ELF-1 (cell line): ENCODE measurements at regions not wholly inside any gene's neighbourhood (a gene's known extent, or its start where the extent isn't known, plus 50 kb on each side); places are given as distances from the start of the nearest gene placed in this dataset.
"Not testable (repeated sequence)": the region's sequence is repeated elsewhere in the genome, so short reads cannot be mapped to it uniquely, and the experiment has no call there.

Experiments
- DNase-seq: peaks from one replicate; pipeline ENCODE4 v3.0.0-alpha.2; 2016; ENCODE audit warnings: low read depth, low spot score

GRCh38 chr2:194424683-194425209 is 1232.3 kb upstream of the SLC39A10 start:
- no peak for DNase-seq

- no peak for DNase-seq
These were observed 1245.8 kb upstream of the SLC39A10 start for GRCh38 chr2:194411221-194411620.

- no peak for DNase-seq
These were observed 1261.2 kb upstream of the SLC39A10 start for GRCh38 chr2:194395818-194396217.

GRCh38 chr2:194385376-194385775 is 1271.7 kb upstream of the SLC39A10 start:
- DNase-seq, result no peak

- DNase-seq, result no peak
These were observed 1273.6 kb upstream of the SLC39A10 start for GRCh38 chr2:194383401-194383800.

GRCh38 chr2:194382221-194382620 is 1274.8 kb upstream of the SLC39A10 start:
- DNase-seq, result no peak

- DNase-seq, result no peak
These were observed 1277.0 kb upstream of the SLC39A10 start for GRCh38 chr2:194380011-194380410.

- not testable (repeated sequence) for DNase-seq
These were observed 1289.6 kb upstream of the SLC39A10 start for GRCh38 chr2:194367390-194367789.

GRCh38 chr2:194363878-194364277 is 1293.1 kb upstream of the SLC39A10 start:
- no peak for DNase-seq

GRCh38 chr2:194363295-194363694 is 1293.7 kb upstream of the SLC39A10 start:
- DNase-seq, result no peak

- DNase-seq, result no peak
These were observed 1304.5 kb upstream of the SLC39A10 start for GRCh38 chr2:194352505-194352904.

GRCh38 chr2:194346193-194346592 is 1310.8 kb upstream of the SLC39A10 start:
- DNase-seq, result no peak

GRCh38 chr2:194345347-194345746 is 1311.7 kb upstream of the SLC39A10 start:
- DNase-seq, result no peak

- no peak for DNase-seq
These were observed 1313.9 kb upstream of the SLC39A10 start for GRCh38 chr2:194343167-194343566.

GRCh38 chr2:194332799-194333490 is 1324.1 kb upstream of the SLC39A10 start:
- no peak for DNase-seq

- no peak for DNase-seq
These were observed 1328.6 kb upstream of the SLC39A10 start for GRCh38 chr2:194328456-194328855.

GRCh38 chr2:194327196-194327888 is 1329.7 kb upstream of the SLC39A10 start:
- DNase-seq, result no peak

- no peak for DNase-seq
These were observed 1333.3 kb upstream of the SLC39A10 start for GRCh38 chr2:194323740-194324139.

- no peak for DNase-seq
These were observed 1336.5 kb upstream of the SLC39A10 start for GRCh38 chr2:194320520-194320919.

- no peak for DNase-seq
These were observed 1337.6 kb upstream of the SLC39A10 start for GRCh38 chr2:194319222-194319992.

- no peak for DNase-seq
These were observed 1343.0 kb upstream of the SLC39A10 start for GRCh38 chr2:194314042-194314441.

GRCh38 chr2:194304191-194304590 is 1352.8 kb upstream of the SLC39A10 start:
- DNase-seq, result no peak
